Subcutaneous abdominal adipose tissue (tissue), 5 donors: ENCODE measurements at regions not wholly inside any gene's neighbourhood (a gene's known extent, or its start where the extent isn't known, plus 50 kb on each side); places are given as distances from the start of the nearest gene placed in this dataset.

Experiments
- H3K27ac ChIP-seq: one replicate; pipeline ENCODE4 v1.7.0; 2013; ENCODE audit warnings: low read depth, mild to moderate bottlenecking, inconsistent platforms, low read length, moderate library complexity
- H3K27me3 ChIP-seq, 5 donors: one replicate each; pipeline ENCODE4 v1.7.0; 2013; ENCODE audit warnings: low read length in 5 of 5, inconsistent platforms in 1 of 5; ENCODE audit not compliant: control insufficient read depth in 5 of 5, insufficient read depth in 4 of 5
- H3K36me3 ChIP-seq, 5 donors: one replicate each; pipeline ENCODE4 v1.7.0; 2013; ENCODE audit warnings: low read length in 5 of 5; ENCODE audit not compliant: control insufficient read depth in 5 of 5, insufficient read depth in 5 of 5
- H3K4me1 ChIP-seq, 5 donors: one replicate each; pipeline ENCODE4 v1.7.0; 2013; ENCODE audit warnings: low read length in 5 of 5, mild to moderate bottlenecking in 3 of 5, moderate library complexity in 1 of 5; ENCODE audit not compliant: control insufficient read depth in 5 of 5, insufficient read depth in 5 of 5
- H3K4me3 ChIP-seq, 5 donors: one replicate each; pipeline ENCODE4 v1.7.0; 2013; ENCODE audit warnings: low read length in 5 of 5, low read depth in 1 of 5
- H3K9ac ChIP-seq, 5 donors: one replicate each; pipeline ENCODE4 v1.7.0; 2013; ENCODE audit warnings: low read length in 5 of 5, mild to moderate bottlenecking in 4 of 5, moderate library complexity in 3 of 5
- H3K9me3 ChIP-seq, 5 donors: one replicate each; pipeline ENCODE4 v1.7.0; 2013; ENCODE audit warnings: low read length in 5 of 5; ENCODE audit not compliant: control insufficient read depth in 5 of 5
- donor health status: healthy.
- donor health status: healthy.
- donor health status: healthy.
- donor health status: healthy.
- donor health status: healthy.

- Histone ChIP-seq H3K9ac (no peak overlapping the region), H3K4me3 (no peak overlapping the region), H3K4me1 (peaks cover 0 to 6% (median 3%) of the 10 kb centered on the region in 5 donors), H3K9me3 (peaks cover 0 to 3% (median 2%) of the 10 kb centered on the region in 5 donors), H3K27ac (no peak overlapping the region), H3K27me3 (no peaks in the 10 kb centered on the region), H3K36me3 (no peaks in the 10 kb centered on the region)
Measured at GRCh38 chr6:148677594-148678476, 69.0 kb upstream of the UST start.

- Histone ChIP-seq H3K27me3 (no peaks in the 10 kb centered on the region), H3K36me3 (no peaks in the 10 kb centered on the region), H3K4me3 (no peak overlapping the region), H3K27ac (no peak overlapping the region), H3K4me1 (peaks cover 0 to 6% (median 3%) of the 10 kb centered on the region in 5 donors), H3K9me3 (no peaks in the 10 kb centered on the region), H3K9ac (no peak overlapping the region)
Measured at GRCh38 chr6:148678682-148679081, 68.1 kb upstream of the UST start.

DNA sequence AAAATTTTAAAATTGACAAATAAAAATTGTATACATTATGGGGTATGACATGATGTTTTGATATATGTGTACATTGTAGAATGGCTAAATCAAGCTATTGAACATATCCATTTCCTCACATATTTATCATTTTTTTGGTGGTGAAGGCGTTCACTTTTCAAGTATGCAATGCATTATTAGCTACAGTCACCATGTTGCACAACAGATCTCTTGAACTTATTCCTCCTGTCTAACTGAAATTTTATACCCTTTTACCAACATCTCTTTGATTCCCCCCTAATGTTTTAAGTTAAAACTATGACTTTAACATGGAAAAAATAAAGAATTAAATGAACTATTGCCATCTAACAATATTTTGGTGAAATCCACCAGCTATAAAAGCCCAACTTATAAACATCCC is 65.2 kb upstream of the UST start:
- Histone ChIP-seq H3K27ac (no peak overlapping the region), H3K36me3 (no peaks in the 10 kb centered on the region), H3K9me3 (no peaks in the 10 kb centered on the region), H3K27me3 (no peaks in the 10 kb centered on the region), H3K4me1 (peaks cover 0 to 6% (median 3%) of the 10 kb centered on the region in 5 donors), H3K9ac (no peak overlapping the region), H3K4me3 (no peak overlapping the region)

DNA sequence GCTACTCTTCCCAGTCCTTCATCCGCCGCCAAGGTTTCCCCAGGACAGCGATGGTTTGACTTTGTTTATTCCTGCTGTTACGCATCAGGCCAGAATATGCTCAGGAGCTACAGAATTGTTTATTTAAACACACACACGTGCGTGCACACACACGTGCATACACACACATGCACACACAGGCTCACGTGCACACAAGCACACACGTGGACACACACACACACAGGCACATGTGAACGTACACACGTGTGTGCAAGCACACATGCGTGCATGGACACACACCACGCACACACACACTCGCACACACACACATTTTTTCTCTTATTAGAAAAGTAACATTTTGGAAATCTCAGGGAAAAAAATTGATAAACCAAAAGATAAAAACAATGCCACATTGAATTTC is 64.6 kb upstream of the UST start:
- Histone ChIP-seq H3K27me3 (no peaks in the 10 kb centered on the region), H3K4me3 (no peak overlapping the region), H3K36me3 (no peaks in the 10 kb centered on the region), H3K9me3 (no peaks in the 10 kb centered on the region), H3K9ac (no peak overlapping the region), H3K4me1 (peaks cover 0 to 6% (median 3%) of the 10 kb centered on the region in 5 donors), H3K27ac (no peak overlapping the region)

GRCh38 chr6:148682990-148683389 is 63.8 kb upstream of the UST start:
- H3K4me1 ChIP-seq, result peaks cover 0 to 3% (median 0%) of the 10 kb centered on the region in 5 donors

DNA sequence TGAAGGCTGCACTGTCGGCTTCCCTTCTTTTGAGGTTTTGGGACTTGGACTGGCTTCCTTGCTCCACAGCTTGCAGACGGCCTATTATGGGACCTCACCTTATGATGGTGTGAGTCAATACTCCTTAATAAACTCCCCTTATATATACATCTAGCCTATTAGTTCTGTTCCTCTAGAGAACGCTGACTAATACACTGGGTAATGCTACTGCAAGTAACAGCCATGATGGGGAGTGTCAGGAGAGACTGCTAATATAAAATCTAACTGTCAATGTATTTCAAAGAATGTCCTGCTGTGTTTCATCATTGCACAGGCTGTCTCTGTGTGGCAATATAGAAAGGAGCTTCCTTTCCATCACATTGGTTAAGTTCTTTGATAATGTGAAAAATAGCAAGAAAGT is 57.7 kb upstream of the UST start:
- no peaks in the 10 kb centered on the region for H3K36me3 ChIP-seq
- H3K9me3 ChIP-seq, result no peaks in the 10 kb centered on the region
- no peaks in the 10 kb centered on the region for H3K27me3 ChIP-seq
- no peak overlapping the region for H3K9ac ChIP-seq
- no peak overlapping the region for H3K4me3 ChIP-seq
- no peak overlapping the region for H3K27ac ChIP-seq
- H3K4me1 ChIP-seq, result no peaks in the 10 kb centered on the region

More at GRCh38 chr6:148682990-148683389, 63.8 kb upstream of the UST start:
- no peak overlapping the region for H3K9ac ChIP-seq
- no peaks in the 10 kb centered on the region for H3K9me3 ChIP-seq
- no peak overlapping the region for H3K4me3 ChIP-seq
- H3K36me3 ChIP-seq, result no peaks in the 10 kb centered on the region
- H3K27me3 ChIP-seq, result no peaks in the 10 kb centered on the region
- no peak overlapping the region for H3K27ac ChIP-seq

- Histone ChIP-seq H3K36me3 (no peaks in the 10 kb centered on the region), H3K4me1 (no peaks in the 10 kb centered on the region), H3K9me3 (no peaks in the 10 kb centered on the region), H3K9ac (no peak overlapping the region), H3K27me3 (no peaks in the 10 kb centered on the region), H3K27ac (no peak overlapping the region), H3K4me3 (no peak overlapping the region)
Measured at GRCh38 chr6:148693882-148694484, 52.8 kb upstream of the UST start.
